NCI-H1048 (cell line): ENCODE measurements at regions not wholly inside any gene's neighbourhood (a gene's known extent, or its start where the extent isn't known, plus 50 kb on each side); places are given as distances from the start of the nearest gene placed in this dataset.

Experiments
- DNase-seq: peaks from one replicate; lab custom pipeline; 2025; lab: John Stamatoyannopoulos, UW

DNA sequence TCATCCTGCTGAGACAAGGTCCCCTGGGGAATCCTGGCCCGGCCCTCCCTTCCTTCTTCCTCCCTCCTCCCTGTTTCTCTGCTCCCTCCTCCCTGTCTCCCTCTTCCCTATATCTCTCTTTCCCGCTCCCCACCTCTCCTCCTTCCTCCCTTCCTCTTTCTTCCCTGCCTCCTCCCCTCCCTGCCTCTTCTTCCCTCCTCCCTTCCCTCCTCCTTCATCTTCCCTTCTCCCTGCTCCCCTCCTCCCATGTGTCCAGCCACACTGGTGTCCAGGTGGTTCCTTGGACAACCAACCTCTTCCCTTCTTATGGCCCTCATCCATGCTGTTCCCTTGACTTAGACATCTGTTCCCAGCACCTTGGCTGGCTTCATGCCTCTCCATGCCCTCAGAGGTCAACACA is 258.1 kb downstream of the MN1 start:
- no peak for DNase-seq

DNA sequence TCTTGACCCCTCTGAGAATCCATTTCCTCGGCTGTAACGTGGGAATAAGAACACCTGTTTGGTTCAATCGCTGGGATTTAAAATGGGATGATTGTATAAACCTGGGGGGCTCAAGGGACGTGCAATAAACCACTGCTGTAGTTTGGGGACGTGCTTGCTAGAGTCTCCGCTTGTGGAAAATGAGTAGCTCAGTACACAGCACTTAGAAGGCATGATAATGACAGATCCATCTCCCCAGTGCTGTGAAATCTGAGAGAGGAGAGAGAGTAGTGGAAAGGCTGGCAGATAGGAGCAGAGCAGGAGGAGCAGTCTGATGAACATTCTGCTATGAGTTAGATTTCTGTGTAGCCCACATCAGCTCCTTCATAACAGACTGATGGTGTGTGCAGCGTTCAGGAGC is 256.5 kb downstream of the MN1 start:
- no peak for DNase-seq

DNA sequence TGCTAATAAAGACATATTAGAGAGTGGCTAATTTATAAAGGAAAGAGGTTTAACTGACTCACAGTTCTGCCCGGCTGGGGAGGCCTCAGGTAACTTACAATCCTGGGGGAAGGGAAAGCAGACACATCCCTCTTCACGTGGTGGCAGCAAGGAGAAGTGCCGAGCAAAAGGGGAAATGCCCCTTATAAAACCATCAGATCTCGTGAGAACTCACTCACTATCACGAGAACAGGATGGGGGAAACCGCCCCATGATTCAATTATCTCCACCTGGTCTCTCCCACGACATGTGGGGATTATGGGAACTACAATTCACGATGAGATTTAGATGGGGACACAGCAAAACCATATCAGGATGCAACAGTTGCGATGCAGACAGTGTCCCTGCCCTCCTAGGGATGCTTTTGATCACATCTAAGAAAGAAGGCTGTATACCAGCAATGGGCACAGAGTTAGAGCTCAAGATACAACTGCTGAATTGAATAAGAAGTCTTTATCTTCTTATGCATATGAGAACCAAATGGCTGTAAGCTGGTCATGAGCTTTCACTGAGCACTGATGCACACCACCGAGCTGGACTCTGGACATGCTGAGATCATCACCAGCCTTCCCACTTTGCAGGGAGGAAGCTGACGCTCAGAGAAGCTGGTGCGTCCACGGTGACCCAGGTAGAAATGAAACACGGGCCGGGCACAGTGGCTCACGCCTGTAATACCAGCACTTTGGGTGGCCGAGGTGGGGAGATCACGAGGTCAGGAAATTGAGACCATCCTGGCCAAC is 255.2 kb downstream of the MN1 start:
- no peak for DNase-seq

DNA sequence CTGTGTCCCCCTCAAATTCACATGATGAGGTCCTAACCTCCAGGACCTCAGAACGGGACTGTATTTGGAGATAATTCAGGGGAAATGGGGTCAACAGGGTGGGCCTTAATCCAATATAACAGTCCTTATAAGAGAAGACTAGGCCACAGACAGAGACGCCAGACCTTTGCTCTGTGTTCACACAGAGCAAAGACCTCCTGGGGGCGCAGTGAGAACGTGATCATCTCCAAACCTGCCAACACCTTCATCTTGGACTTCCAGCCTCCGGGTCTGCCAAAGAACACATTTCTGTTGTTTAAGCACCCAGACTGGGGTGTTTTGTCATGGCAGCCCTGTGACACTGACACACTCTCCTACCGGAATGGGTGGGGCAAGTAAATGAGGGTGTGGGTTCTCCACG is 250.2 kb downstream of the MN1 start:
- DNase-seq = no peak

DNA sequence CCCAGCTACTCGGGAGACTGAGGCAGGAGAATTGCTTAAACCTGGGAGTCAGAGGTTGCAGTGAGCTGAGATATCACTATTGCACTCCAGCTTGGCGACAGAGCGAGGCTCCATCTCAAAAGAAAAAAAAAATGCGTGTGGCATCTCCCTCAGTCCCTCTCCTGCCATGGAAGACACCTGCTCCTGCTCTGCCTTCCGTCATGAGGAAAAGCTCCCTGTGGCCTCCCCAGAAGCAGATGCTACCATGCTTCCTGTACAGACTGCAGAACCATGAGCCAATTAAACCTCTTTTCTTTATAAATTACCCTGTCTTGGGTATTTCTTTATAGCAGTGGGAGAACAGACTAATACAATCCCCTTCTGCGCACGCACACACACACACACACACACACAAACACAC is 249.4 kb downstream of the MN1 start:
- no peak for DNase-seq

DNA sequence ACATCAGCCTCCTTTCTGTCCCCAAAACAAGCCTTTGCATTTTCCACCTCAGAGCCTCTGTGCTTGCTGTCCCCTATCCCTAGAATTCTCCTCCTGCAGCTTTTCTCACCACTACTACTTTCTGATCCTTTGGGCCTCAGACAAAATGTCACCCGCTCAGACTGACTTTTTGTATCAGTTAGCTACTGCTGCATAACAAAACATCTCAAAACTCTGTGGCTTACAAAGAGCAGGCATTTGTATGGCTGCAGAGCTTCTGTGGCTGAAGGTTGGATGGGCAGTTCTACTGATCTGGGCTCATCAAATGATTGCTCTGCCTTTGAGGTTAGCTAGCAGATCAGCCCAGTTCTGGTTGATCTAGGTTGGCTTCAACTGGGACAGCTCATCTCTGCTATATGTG is 248.7 kb downstream of the MN1 start:
- no peak for DNase-seq

DNA sequence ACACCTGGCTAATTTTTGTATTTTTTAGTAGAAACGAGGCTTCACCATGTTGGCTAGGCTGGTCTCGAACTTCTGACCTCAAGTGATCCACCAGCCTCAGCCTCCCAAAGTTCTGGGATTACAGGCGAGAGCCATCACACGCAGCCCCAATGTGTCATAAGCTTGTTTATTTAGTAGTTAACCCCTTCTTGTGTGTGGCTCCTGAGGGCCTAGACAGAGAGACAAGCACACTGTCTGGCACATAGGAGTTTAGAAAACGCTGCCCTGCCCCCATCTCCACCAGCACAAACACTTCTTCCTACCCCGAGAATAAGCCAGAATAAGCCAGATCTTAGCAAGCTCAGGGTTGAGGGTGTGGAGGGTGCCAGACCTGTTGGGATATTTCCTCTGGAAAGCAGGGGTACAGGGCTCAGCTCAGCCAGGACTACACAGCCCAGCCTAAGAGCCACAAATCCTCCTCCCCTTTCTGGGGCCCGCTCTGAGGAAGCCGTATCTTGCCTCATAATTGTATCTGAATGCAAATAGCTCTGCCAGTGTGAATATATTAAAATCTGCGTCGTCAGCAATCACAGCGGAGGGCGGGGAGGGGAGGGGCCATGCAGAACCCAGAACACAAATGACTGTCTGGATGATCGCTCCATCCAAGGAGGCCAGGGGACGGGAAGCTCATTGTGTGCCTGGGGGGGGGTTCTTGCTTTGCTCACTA is 247.3 kb downstream of the MN1 start:
- DNase-seq = peak; percentile 34

DNA sequence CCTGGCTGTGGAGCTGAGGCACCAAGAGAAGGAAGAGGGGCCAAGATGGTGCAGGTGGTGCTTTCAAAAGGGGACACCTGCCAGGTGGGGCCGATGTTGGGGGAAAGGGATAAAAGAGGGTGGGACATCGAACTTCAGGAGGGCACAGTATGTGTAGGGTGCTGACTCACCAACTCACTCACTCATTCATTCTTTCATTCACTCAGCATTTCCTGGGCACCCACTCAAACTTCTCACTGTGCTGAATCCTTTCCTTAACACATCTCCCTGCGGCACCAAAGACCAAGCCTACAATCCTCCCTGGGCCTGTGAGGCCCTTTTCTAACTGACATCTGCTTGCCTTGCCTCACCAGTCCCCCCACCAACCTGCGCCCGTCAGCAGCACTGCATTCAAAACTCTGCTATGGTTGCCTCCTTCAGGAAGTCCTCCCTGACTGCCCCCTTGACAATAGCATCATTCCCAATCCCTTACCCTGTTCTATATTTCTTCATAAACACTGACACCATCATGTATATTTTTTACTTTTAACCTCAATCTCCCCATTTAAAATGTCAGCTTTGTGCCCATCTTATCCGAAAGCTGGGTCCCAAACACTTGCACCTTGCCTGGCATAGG is 246.6 kb downstream of the MN1 start:
- no peak for DNase-seq

DNA sequence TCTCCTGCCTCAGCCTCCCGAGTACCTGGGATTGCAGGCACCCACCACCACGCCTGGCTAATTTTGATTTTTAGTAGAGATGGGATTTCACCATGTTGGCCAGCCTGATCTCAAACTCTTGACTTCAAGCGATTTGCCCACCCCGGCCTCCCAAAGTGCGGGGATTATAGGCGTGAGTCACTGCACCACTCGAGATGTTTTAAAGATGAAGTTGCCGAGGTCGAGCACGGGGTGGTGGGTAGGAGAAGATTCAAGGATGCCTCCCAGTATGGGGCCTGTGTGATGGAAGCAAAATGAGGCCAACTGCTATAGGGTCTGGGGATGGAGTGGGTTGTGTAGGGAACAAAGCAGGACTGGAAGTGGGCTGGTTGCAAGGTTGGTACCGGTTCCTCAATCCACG is 245.2 kb downstream of the MN1 start:
- DNase-seq = no peak

DNA sequence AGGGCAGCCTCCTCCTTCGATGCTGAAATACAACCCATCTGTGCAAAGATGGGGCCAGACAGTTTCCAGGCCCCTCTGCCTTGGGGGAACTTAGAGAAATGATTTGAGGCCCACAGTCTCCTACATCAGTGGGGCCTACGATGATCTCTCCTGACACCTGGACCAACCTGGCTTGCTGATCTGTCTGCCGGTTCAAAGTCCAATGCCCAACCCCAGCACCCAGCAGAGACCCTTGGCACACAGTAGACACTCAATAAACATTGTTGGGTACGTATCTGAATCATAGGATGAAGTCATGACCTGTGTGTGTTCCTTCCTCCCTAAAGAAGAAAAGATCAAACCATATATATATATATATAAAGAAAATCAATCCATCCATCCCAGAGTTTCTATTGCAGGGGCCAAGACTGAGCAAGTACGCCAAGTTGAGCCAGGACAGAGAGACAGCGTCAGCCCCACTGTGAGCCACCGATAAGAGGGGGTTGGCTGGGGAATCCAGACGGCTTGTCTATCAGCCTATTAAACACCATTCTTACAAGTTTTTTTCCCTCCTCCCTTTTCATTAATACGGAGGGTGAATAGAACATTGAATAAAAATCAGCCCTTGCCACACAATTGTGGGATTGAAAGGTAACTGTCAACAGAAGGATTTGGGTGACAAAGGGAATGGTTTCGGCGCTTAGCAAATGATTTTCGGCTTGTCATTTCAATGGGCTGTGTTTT is 244.1 kb downstream of the MN1 start:
- DNase-seq = no peak

DNA sequence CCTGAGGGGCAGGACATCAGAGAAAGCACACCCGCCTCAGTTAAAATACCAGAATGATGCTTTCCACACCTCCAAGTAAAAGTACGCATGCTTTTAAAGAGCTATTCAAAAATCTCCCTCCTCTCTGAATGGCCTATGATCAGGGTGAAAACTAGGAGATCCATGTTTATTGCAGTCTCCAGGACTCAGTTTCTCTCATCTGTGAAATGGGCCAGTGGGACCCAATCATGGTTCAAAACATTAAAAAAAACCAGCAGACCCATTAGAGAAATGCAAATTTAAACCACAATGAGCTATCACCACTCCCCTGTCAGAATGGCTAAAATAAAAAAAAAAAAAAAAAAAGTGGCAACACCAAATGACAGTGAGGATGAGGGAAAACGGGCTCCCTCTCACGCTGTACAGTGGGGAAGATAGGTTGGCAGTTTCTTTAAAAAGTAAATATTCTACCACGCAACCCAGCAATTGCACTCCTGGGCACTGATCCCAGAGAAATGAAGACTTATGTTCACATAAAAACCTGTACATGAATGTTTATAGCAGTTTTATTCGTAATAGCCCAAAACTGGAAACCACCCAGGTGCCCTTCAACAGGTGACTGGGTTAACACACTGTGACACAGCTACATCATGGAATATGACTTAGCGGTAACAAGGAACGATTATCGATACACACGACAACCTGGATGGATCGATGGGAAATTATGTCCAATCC is 242.7 kb downstream of the MN1 start:
- no peak for DNase-seq

DNA sequence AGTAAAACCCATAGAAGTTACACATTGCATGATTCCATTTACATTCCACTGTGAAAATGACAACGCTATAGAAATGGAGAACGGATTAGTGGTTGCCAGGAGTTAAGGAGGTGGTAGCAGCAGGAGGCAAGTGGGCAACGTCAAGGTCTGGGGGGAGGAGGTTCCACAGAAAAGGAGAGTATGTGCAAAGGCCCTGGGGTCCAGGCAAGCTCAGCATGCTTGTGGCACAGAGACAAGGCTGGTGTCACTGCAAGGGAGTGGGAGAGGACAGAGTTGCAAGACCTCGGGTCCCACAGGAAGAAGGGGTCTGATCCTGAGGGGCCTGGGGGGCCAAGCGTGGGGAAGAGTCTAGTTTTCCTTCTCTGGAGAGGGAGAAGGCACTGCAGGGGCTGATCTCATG is 240.8 kb downstream of the MN1 start:
- DNase-seq = no peak

DNA sequence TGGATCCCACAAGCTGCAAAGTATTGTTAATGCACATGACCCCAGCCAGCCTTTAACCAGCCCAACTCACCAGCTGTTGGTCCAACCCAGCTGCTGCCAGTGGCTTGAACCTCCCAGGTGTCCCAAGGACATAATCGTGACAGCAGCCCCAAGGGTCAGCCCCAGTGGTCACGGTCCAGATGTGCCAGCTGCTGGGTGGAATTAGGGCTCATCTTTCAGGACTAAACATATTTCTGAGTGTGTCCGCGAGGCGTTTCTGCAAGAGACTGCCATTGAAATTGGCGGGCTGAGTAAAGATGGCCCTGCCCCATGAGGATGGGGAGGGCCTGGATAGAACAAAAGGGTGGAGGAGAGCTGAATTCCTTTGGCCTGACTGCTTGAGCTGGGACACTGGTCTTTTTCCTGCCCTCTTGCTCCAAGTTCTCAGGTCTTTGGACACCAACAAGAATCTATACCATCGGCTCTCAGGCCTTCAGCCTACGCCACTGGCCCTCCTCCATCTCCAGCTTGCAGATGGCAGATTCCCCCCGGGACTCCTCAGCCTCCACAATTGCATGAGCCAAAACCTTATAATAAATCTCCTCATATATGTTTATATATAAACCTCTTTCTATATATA is 240.2 kb downstream of the MN1 start:
- DNase-seq = no peak

DNA sequence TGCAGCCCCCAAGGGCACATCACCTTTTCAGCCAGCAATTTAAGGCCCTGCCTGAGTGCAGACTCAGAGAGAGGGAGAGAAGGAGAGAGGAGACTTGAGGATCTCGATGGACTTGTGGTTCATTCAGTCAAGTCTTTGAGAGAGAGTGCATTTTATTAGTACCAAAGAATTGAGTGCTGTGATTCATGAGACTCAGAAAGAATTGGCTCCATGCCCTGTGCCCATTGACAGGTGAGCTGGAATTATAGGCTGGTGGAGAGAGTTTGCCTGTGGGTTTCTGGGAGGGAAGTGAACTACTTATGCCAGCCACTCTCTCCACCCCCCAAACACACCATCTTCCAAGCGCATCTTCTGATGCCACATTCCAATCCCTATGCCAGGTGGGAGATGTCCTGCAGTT is 236.8 kb downstream of the MN1 start:
- DNase-seq = no peak

DNA sequence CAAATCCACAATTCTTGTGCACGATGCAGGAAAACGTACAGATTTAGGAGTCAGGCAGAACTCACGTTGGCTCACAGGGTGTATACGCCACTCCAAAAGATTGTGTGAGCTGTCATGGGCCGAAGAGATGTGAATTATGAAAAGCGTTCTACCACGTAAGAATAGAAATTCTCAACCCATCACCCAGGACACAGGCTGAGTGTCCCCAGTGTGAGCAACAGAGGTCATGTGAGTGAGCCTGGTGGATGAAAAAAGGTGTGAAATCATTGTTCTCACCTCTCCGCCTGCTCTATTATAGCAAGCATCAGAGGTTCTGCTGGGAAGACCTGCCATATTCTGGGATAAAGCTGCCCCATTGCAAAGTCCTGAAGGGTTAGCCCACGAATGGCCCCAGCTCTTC is 235.0 kb downstream of the MN1 start:
- no peak for DNase-seq

DNA sequence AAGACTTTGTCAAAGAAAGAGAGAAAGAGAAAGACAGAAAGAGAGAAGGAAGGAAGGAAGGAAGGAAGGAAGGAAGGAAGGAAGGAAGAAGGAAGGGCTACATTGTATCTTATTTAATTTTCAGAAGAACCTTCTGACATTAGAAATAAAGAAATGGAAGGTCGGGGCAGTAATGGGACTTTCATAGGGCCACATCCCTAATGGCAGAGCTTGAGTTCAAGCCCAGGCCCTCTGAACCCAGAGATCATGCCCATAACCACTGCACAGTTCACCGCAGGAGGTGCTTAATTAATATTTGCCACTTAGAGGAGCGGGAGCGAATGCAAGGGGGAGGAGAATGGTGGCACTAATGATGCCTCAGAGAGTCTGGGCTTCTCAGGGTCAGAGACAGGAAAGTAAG is 233.3 kb downstream of the MN1 start:
- no peak for DNase-seq

DNA sequence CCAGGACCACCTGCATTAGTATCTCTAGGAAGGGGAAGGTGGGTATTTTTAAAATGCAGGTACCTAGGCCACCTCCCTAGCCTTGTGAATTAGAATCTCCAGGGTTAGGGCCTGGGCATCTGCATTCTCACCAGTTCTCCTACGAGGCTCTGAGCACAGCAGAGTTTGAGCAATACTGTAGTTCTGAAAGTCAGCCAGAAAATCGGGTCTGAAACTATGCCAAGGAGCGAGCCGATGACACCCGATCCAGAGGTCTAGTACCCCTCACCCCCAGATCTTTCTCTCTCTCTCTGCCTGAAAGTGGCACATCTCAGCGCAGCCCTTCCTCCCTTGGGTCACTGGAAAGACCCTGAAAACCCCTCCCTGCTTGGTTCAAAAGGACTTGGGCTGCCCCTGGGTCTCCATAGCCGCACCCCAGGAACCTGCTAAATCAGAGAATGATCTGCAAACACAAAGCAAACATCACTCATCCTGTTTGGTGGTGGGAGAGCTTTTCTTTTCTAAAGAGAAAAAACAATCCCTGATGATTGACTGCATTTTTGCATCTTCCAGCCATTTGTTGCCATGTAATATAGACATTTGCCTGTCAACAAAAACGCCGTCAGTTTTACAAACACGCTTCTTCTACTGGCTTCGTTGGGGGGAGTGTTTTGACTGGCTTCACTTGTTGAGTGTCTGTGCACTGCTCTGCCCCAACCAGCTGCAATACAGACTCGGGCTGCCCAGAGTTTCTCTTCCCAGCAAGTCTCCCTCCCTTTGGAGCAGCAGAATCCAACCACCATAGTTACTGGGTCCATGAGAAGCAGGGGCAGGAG is 229.9 kb downstream of the MN1 start:
- DNase-seq = no peak

DNA sequence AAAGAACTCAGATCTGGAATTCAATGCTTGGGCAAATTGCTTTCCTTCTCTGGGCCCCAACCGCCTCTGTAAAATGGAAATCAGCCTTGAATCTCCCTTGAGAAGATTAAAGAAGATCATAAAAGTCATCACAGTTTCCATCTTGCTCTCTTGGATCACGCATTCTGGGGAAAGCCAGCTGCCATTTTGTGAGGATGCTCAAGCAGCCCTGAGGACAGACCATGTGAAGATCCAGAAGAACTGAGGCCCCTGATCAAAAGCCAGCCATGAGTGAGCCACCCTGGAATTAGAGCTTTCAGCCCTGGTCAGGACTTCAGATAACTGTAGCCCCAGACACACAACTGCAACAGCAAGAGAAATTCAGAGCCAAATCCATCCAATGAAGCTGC is 229.3 kb downstream of the MN1 start:
- no peak for DNase-seq

DNA sequence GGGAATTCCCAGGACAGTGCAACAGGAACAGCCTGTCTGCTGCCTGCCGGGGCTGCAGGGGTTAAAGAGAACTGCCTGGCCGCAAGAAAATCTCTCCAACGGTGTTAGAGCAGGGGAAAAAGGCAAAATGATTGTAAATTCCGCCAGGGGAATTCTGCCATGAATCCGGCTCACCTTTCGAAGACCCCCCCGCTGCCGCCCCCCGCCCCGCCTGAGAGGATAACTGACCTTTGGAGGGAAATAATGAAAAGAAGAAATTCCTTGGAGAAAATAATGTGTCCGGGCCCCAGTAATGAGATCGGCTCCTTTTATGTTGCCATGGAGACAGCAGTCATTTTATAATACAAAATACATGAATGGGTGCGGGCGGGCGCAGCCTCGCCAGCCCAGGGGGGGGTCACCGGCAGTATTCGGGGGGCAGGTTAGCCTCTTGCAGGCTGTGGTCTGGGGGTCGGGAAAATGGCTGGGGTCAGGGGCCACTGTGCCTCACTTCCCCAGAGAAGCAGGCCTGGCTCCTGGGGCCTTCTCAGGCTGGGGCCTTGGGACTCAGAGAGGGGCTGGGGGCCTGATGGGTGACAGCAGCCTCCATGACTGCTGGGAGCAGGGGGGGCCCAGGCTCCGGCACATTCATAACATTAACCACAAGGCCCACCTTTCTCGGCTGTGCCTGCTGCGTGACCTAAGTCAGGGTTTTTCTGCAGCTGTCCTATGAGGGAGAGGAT is 228.1 kb downstream of the MN1 start:
- no peak for DNase-seq

DNA sequence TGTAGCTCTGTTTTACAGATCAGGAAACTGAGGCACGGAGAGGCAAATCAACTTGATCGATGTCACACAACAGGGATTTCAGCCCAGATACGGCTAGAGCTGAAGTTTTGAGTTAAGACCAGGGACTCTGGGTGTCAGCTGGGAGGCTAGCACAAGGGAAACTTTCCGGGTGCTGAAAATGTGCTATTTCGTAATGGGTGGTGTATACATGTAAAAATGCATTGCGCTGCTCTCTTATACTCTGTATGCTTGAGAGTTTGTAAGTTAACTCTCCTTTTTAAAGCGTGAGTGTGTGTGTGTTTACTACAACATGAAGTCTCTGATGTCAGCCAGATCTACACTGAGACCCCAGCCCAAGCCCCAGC is 227.6 kb downstream of the MN1 start:
- DNase-seq = no peak
